GM12873 (cell line): ENCODE measurements at regions not wholly inside any gene's neighbourhood (a gene's known extent, or its start where the extent isn't known, plus 50 kb on each side); places are given as distances from the start of the nearest gene placed in this dataset.

Source experiments
- TF ChIP-seq, protein P1 (sequence below): IDR thresholded peaks from 2 replicates; pipeline ENCODE4 v1.5.1; 2012; ENCODE audit warnings: low read depth, mild to moderate bottlenecking, moderate library complexity, low read length, control low read depth; ENCODE audit not compliant: insufficient read depth; ENCODE audit errors: missing control alignments

DNA sequence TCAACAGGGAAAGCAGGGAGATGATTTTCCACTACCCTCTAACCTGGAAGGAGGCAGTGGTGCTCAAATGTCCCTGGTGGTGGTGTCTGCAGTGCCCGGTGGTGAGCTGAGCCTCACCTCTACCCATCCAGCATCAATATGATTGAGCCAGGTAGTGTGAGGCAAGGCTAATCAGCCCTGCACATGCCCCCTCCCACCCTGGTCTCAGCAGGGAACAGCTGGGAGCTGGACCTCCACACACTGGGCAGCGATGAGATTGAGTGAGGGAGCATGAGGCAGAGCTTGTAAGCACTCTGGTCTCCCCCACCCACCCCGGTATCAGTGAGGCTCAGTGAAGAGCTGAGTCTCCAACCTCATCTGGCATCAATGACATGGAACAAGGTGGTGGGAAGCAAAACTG is 634.3 kb downstream of the PTPRU start:
- TF ChIP-seq, protein P1, sequence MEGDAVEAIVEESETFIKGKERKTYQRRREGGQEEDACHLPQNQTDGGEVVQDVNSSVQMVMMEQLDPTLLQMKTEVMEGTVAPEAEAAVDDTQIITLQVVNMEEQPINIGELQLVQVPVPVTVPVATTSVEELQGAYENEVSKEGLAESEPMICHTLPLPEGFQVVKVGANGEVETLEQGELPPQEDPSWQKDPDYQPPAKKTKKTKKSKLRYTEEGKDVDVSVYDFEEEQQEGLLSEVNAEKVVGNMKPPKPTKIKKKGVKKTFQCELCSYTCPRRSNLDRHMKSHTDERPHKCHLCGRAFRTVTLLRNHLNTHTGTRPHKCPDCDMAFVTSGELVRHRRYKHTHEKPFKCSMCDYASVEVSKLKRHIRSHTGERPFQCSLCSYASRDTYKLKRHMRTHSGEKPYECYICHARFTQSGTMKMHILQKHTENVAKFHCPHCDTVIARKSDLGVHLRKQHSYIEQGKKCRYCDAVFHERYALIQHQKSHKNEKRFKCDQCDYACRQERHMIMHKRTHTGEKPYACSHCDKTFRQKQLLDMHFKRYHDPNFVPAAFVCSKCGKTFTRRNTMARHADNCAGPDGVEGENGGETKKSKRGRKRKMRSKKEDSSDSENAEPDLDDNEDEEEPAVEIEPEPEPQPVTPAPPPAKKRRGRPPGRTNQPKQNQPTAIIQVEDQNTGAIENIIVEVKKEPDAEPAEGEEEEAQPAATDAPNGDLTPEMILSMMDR, result no peak

DNA sequence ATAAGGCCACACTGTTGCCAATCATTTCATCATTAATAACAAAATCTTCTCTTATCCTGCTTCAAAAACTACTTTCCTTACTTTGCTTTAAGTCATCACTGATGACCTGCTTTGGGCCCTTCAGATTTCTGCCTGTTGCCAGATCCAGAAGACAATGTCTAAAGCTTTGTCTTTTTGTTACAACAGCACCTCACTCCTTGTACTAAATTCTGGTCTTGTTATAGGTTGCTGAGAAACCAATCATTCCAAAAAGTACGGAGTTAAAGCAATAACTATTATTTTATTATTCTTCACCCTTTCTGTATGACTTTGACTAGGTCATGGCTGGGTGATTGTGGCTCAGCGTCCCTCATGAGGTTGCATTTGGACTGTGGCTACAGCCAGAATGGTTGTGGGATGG is 633.5 kb downstream of the PTPRU start:
- TF ChIP-seq, protein P1, result no peak

- TF ChIP-seq, protein P1, result no peak
These were observed 632.6 kb downstream of the PTPRU start for GRCh38 chr1:29868944-29869343.

DNA sequence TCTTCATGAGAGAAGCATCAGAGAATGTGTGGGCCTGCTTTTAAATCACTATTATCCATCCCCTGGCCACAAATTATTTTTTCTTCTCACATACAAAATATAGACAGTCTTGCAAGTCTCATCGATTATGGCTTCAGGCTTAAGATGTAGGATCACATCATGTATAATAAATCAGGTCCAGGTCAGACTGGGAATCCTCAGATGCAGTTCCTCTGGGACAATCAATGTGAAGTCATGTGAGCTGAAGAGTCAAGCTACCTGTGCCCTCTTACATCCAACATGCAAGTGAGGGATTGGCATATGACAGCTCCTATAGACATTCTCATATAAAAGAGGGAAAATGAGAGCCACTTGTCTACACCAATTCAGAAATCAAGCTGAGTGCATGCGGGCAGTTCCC is 631.8 kb downstream of the PTPRU start:
- TF ChIP-seq, protein P1, result no peak

GRCh38 chr1:29865051-29865450 is 628.7 kb downstream of the PTPRU start:
- TF ChIP-seq, protein P1, result no peak

DNA sequence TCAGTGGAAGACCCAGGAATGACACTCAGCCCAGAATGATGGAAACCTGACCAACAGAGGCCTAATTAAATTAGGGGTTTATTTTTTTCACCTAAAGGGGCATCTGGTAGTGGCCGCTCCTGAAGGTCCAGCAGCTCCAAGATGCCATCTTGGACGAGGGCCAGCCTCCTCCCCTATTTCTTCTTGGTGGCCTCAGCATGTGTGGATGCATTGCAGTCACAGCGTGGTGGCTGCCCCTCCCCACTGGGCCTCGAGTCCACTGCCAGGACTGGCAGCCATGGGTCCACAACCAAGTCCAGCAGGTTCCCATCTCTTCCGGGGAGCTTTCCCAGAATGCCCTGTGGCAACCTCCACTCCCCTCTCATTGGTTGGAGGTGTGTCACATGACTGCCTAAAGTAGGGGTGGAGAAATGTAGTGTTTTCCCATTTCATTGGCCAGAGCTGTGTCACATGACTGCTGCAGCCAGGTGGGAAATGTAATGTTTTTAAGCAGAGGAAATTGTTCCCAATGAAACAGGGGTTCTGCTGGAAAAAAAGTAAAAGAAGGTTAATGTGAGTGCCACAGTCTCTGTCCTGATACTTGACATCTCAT is 628.2 kb downstream of the PTPRU start:
- TF ChIP-seq, protein P1, result no peak

- TF ChIP-seq, protein P1, result no peak
These were observed 625.6 kb downstream of the PTPRU start for GRCh38 chr1:29861922-29862321.
